ENCODE measurements at regions not wholly inside any gene's neighbourhood (a gene's known extent, or its start where the extent isn't known, plus 50 kb on each side); places are given as distances from the start of the nearest gene placed in this dataset.

DNA sequence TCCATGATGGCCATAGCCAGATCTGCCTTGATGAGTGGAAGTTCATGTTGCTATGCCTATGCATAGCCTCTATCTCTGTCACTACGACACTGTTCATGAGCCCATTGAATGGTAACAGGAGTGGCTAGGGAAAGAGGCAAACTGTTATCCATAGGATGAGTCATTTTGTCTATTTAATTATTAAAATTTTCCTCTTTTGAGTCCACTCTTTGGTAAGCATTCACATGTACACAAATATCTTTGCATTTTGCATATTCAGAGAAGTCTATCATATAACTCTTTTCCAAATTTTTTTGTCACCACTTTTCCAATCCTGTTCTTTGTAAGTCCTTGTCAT is 364.4 kb downstream of the KCNJ3 start:
- no peak for TF ChIP-seq EZH2 (IDR thresholded peaks at IDR 0.05; ENCODE audit: borderline replicate concordance, low read depth, low read length)
- no peak for TF ChIP-seq CEBPB (tag; IDR thresholded peaks at IDR 0.05)
- TF ChIP-seq CBX8 (IDR thresholded peaks at IDR 0.05; ENCODE audit: borderline replicate concordance, extremely low read depth, low read depth, low read length, poor library complexity, severe bottlenecking) = no peak
- no peak for TF ChIP-seq CHD4 (IDR thresholded peaks at IDR 0.05; ENCODE audit: insufficient read depth, insufficient replicate concordance, low read depth, low read length, poor library complexity, severe bottlenecking)
- TF ChIP-seq ZFP30 (CRISPR knock-in tag; IDR thresholded peaks at IDR 0.05; ENCODE audit: borderline replicate concordance) = no peak
- no peak for TF ChIP-seq NR1H2 (CRISPR knock-in tag; IDR thresholded peaks at IDR 0.05)
- TF ChIP-seq PURB (CRISPR knock-in tag; IDR thresholded peaks at IDR 0.05; ENCODE audit: low read depth) = no peak
- TF ChIP-seq, protein P1, sequence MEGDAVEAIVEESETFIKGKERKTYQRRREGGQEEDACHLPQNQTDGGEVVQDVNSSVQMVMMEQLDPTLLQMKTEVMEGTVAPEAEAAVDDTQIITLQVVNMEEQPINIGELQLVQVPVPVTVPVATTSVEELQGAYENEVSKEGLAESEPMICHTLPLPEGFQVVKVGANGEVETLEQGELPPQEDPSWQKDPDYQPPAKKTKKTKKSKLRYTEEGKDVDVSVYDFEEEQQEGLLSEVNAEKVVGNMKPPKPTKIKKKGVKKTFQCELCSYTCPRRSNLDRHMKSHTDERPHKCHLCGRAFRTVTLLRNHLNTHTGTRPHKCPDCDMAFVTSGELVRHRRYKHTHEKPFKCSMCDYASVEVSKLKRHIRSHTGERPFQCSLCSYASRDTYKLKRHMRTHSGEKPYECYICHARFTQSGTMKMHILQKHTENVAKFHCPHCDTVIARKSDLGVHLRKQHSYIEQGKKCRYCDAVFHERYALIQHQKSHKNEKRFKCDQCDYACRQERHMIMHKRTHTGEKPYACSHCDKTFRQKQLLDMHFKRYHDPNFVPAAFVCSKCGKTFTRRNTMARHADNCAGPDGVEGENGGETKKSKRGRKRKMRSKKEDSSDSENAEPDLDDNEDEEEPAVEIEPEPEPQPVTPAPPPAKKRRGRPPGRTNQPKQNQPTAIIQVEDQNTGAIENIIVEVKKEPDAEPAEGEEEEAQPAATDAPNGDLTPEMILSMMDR (IDR thresholded peaks at IDR 0.05 in 2 of 3, conservative IDR thresholded peaks at IDR 0.05 in 1 of 3; ENCODE audit: insufficient read depth in 2 of 3, low read depth in 1 of 3, low read length in 3 of 3) = no peak
- TF ChIP-seq TAF1 (IDR thresholded peaks at IDR 0.05; ENCODE audit: control insufficient read depth, extremely low read depth, insufficient read depth, low read length, severe bottlenecking) = no peak
- TF ChIP-seq, protein P2, sequence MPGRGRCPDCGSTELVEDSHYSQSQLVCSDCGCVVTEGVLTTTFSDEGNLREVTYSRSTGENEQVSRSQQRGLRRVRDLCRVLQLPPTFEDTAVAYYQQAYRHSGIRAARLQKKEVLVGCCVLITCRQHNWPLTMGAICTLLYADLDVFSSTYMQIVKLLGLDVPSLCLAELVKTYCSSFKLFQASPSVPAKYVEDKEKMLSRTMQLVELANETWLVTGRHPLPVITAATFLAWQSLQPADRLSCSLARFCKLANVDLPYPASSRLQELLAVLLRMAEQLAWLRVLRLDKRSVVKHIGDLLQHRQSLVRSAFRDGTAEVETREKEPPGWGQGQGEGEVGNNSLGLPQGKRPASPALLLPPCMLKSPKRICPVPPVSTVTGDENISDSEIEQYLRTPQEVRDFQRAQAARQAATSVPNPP (IDR thresholded peaks at IDR 0.05; ENCODE audit: borderline replicate concordance, insufficient read depth, insufficient read length) = no peak

All from K562 (cell line).